GM21515 (cell line): ENCODE measurements at regions not wholly inside any gene's neighbourhood (a gene's known extent, or its start where the extent isn't known, plus 50 kb on each side); places are given as distances from the start of the nearest gene placed in this dataset.
A peak's percentile ranks its signal among the peaks of the same experiment; 100 is the strongest.

Experiments used
- ATAC-seq: cut with Tn5 transposase; IDR thresholded peaks from one replicate; pipeline ENCODE4 v1.9.1; 2021; ENCODE audit not compliant: unreplicated experiment

DNA sequence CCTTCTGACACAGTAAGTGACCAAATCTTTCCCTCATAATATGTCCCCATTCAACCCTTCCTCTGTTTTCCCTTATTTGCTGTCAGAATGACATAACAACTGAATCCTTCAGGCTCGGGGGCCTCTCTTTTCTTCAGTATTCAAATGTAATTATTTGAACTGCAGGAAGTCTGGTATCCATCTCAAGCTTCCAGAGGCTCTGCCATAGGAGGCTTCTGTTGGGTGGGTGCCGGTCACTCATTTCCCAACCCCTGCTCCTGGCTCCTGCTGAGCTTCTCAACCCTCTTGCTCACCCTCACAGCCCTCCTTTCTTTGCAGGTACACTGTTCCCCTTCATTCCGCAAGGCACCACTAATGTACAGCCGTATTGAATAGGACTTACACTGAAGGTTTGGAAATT is 151.8 kb upstream of the MAP3K1 start:
- no peak for ATAC-seq

- no peak for ATAC-seq
Measured at GRCh38 chr5:56662893-56663292, 152.5 kb upstream of the MAP3K1 start.

DNA sequence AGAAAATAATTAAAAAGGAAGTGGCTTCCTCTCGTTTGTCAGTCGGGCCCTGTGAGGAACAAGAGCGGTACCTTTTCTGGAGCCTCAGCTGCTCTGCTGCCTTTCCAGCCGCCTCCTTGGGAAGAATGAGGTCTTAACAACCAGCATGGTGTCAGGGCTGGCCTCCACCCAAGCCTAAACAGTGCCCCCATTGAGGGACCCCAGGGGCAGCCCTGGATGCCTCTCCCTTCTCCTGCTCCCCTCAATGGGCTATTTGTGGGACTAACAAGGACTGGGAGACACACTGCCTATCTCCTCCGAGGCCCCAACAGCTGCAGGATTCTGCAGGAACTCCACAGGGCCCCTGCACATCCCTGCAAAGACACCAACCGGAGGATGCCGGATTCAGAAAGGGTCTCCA is 155.4 kb upstream of the MAP3K1 start:
- ATAC-seq = no peak

- no peak for ATAC-seq
Measured at GRCh38 chr5:56658972-56659371, 156.4 kb upstream of the MAP3K1 start.

- no peak for ATAC-seq
Measured at GRCh38 chr5:56656846-56657726, 158.3 kb upstream of the MAP3K1 start.

DNA sequence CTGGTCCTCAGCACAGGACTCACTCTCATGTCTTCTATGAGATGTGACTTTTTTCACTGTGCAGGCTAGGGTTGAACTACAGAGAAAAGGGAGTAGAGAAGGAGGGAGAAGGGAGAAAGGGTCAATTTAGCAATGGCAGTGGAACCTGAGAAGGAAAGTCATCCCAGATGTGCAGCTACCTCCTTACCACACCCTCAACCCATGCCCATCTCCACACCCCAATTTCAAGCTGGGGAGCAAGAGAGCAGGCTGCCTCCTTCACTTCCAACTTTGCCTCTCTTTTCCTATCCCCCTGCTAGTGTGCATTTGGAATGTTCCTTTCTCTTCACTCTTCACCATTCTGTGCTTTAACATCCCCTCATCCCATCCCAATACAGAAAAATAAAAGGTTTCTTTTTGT is 163.5 kb upstream of the MAP3K1 start:
- ATAC-seq = no peak

- ATAC-seq = no peak
Measured at GRCh38 chr5:56650386-56650785, 165.0 kb upstream of the MAP3K1 start.

- no peak for ATAC-seq
Measured at GRCh38 chr5:56649569-56649968, 165.8 kb upstream of the MAP3K1 start.

DNA sequence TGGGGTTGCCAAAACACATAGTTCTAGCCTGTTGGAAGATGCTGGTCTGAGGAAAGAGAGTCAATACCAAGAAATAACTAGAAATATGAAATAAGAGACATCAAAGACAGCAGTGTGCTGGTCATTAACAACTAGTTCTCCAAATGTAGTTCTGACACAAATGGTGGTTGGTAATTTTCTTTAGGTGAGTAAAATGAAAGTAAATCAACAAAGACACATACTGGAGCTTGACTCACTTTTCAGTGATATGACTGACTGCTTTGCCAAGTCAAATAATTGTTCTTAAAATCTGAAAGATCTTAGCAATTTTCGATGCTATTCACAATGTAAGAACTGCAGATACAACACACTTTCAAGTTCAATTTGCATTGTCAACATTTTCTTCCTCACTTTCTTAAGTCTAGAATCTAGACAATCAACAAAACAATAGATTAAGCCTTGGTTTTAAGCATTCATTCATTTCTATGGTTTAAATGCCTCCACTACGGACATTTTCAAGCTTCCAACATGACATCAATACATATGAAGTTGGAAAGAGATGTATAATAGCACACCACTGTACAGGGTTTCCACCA is 166.8 kb upstream of the MAP3K1 start:
- no peak for ATAC-seq

- no peak for ATAC-seq
Measured at GRCh38 chr5:56647099-56647850, 168.1 kb upstream of the MAP3K1 start.

DNA sequence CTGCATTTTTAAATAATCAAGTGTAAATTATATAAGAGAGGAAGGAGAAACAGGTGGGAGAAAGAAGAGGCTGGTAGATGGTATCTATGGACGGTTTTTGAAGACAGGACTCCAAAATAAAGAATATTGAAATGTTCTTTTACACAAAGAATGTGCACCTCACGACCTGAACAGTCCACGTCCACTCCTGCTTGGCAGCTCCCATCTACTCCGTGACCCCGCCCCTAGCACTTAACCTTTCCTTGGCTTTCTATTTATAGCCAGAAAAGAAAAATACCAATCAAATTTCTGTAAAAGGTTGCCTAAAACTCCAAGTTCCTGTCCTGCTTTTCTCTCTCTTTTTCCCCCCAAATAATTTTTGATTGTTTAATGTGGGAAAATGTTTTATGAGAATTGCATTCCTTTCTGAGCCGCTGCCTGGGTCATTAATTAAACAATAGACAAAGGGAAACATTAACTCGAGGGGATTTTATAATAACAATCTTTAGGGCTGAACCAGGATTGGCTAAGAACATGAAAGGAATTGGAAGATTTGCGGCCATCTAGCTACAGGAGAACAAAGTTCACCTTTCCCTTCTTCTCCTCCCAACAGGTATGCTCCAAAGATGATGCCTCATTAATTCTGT is 173.6 kb upstream of the MAP3K1 start:
- no peak for ATAC-seq

- ATAC-seq = peak; percentile 83
Measured at GRCh38 chr5:56640763-56641406, 174.5 kb upstream of the MAP3K1 start.

DNA sequence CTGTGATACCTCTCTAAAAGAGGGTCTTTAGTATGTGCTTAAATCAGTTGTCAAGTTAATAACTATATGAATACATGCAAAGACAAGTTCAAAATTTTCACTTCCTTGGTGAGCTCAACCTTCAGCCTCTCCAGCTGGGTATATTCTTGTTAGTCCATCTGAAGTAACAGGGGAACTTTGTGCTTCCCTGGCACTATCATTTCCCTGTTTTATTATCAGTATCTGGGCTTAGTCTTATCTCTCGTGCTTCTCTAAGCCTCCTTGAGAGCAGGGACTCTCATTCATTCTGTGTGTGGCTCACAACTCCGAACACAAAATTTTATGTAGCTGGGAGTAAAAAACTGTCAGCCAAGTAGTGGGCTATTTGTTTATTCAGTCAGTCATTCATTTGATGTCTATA is 175.9 kb upstream of the MAP3K1 start:
- ATAC-seq = no peak

DNA sequence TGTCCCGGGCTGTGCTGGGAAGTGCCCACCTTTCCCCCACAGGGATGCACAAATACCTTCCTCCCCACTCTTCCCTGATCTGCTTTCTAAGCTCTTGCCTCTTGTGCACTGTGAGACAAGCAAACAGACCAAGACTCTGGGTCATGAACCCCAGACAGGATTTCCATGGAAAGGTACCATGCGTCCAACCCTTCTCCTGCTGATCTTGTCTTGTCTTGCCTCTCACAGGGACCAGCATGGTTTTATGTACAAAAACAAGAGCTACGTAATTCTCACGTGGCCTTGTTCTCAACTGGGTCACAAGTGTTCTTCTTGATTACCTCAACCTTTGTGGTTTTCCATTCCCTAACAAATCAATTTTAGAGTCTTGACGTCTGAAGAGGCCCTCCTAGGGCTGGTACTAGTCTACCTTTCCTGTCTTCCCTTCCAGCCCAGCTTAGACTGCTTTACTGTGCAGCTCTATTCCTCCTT is 176.5 kb upstream of the MAP3K1 start:
- ATAC-seq = no peak

DNA sequence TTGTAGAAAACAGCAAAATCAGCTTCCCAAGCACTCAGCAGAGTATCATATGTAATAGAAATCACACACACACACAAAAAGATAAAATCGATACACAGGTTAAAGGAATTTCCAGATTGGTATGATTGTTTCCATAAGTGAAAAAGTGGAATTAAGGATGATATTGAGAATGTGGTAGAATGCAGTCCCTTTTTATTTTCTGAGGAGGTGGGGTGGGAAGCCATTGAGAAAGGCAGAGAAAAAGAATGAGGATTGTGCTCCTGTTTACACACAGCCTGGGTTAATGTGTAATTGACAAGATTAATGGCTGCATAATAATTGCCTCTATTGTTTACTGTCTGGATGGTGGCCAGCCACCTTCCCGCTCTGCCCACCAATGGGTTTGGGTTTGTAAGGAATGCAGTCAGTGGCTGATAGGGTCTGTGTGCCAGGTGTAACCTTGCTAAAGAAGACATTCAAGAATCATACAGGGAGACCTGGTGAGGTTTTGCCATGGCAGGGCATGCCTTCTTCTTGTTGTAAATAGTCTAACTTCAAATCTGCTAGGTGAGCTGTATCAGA is 177.2 kb upstream of the MAP3K1 start:
- ATAC-seq = no peak

- no peak for ATAC-seq
Measured at GRCh38 chr5:56637321-56637920, 177.9 kb upstream of the MAP3K1 start.

DNA sequence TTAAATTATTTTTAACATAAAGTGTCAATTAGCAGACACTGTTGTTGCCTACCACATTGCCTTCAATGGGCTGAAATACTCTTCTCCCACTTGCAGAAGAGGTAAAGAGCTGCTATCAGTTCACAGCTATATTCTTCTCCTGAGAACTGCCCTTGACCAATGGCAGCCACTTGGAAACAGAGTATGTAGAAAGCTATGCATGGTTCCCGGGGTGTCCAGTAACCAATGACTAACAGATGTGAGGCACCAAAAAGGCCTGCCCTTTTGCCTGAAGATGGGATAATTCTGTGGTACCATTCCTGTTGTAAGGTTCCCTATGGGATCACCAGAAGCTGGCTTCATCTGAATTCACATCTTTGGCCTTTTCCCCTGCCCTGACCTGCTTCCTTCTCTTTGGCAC is 181.4 kb upstream of the MAP3K1 start:
- ATAC-seq = no peak

DNA sequence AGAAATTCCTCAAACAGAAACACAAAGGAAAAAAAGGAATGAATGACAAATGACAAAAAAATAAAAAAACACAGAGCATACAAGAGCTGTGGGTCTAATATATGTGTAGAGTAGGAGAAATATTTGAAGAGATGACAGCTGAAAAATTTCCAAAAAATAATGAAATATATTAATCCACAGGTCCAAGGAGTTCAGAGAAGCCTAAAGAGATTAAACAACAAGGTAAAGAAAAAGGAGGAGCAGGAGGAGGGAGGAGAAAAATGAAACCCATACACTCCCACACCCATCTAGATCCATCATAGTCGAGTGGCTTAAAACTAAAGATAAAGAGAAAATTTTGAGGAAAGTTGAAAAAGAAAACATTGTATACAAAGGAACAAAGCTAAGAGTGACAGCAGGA is 182.4 kb upstream of the MAP3K1 start:
- ATAC-seq = no peak

GRCh38 chr5:56632199-56632598 is 183.2 kb upstream of the MAP3K1 start:
- no peak for ATAC-seq

GRCh38 chr5:56631719-56632118 is 183.6 kb upstream of the MAP3K1 start:
- ATAC-seq = no peak
